Cerebellar nuclear complex (tissue), 1 donor: ENCODE measurements at regions not wholly inside any gene's neighbourhood (a gene's known extent, or its start where the extent isn't known, plus 50 kb on each side); places are given as distances from the start of the nearest gene placed in this dataset.
"Not testable (repeated sequence)": the region's sequence is repeated elsewhere in the genome, so short reads cannot be mapped to it uniquely, and the experiment has no call there.

ENCODE experiments used
- DNase-seq, 2 experiments: peaks; one replicate each; lab custom pipeline; 2025; lab: John Stamatoyannopoulos, UW

- DNase-seq = no peak
Measured at GRCh38 chr3:176870451-176870850, 326.8 kb downstream of the TBL1XR1 start.

GRCh38 chr3:176867681-176868663, 329.3 kb downstream of the TBL1XR1 start:
- no peak for DNase-seq

- DNase-seq = no peak
Measured at GRCh38 chr3:176861137-176861536, 336.1 kb downstream of the TBL1XR1 start.

GRCh38 chr3:176856721-176857120, 340.6 kb downstream of the TBL1XR1 start:
- DNase-seq = no peak

GRCh38 chr3:176855901-176856486, 341.3 kb downstream of the TBL1XR1 start:
- DNase-seq = no peak

- DNase-seq = no peak
Measured at GRCh38 chr3:176855213-176855612, 342.1 kb downstream of the TBL1XR1 start.

GRCh38 chr3:176850498-176850897, 346.8 kb downstream of the TBL1XR1 start:
- DNase-seq = no peak

- no peak for DNase-seq
Measured at GRCh38 chr3:176848431-176849214, 348.7 kb downstream of the TBL1XR1 start.

- DNase-seq = no peak
Measured at GRCh38 chr3:176842914-176843313, 354.4 kb downstream of the TBL1XR1 start.

GRCh38 chr3:176840641-176841286, 356.5 kb downstream of the TBL1XR1 start:
- no peak for DNase-seq

GRCh38 chr3:176839901-176840300, 357.4 kb downstream of the TBL1XR1 start:
- DNase-seq = no peak

- DNase-seq = no peak
Measured at GRCh38 chr3:176839466-176839865, 357.8 kb downstream of the TBL1XR1 start.

- DNase-seq = not testable (repeated sequence)
Measured at GRCh38 chr3:176827244-176827643, 370.0 kb downstream of the TBL1XR1 start.

- no peak for DNase-seq
Measured at GRCh38 chr3:176824811-176825210, 372.5 kb downstream of the TBL1XR1 start.

- no peak for DNase-seq
Measured at GRCh38 chr3:176820764-176821163, 376.5 kb downstream of the TBL1XR1 start.

GRCh38 chr3:176816937-176817336, 380.3 kb downstream of the TBL1XR1 start:
- no peak for DNase-seq

GRCh38 chr3:176814285-176814684, 383.0 kb downstream of the TBL1XR1 start:
- no peak for DNase-seq

GRCh38 chr3:176807938-176808337, 389.3 kb downstream of the TBL1XR1 start:
- no peak for DNase-seq

GRCh38 chr3:176799675-176800074, 397.6 kb downstream of the TBL1XR1 start:
- no peak for DNase-seq

- DNase-seq = no peak
Measured at GRCh38 chr3:176798680-176799079, 398.6 kb downstream of the TBL1XR1 start.

- DNase-seq = no peak
Measured at GRCh38 chr3:176796371-176796770, 400.9 kb downstream of the TBL1XR1 start.

GRCh38 chr3:176795891-176796290, 401.4 kb downstream of the TBL1XR1 start:
- DNase-seq = no peak
